SU-DHL-6 (cell line): ENCODE measurements at regions not wholly inside any gene's neighbourhood (a gene's known extent, or its start where the extent isn't known, plus 50 kb on each side); places are given as distances from the start of the nearest gene placed in this dataset.

Source experiments
- CTCF ChIP-seq: fragments of 200-600 bp; sonication (generic); IDR thresholded peaks from one replicate; pipeline ENCODE4 v1.5.1; 2017; ENCODE audit warnings: antibody characterized with exemption, mild to moderate bottlenecking, low read length, moderate library complexity; ENCODE audit not compliant: insufficient read depth, poor library complexity, severe bottlenecking
- EZH2phosphoT487 ChIP-seq: fragments of 200-600 bp; sonication (generic), shearing (Covaris generic); conservative IDR thresholded peaks from 2 replicates; pipeline ENCODE4 v1.6.1; 2018; ENCODE audit warnings: mild to moderate bottlenecking, antibody characterized with exemption, low read length, moderate library complexity, mixed read lengths

- TF ChIP-seq CTCF (no peak), EZH2phosphoT487 (no peak)
Observed at GRCh38 chr6:50471041-50471440, 242.3 kb upstream of the TFAP2D start.
